K562 (cell line): ENCODE measurements at regions not wholly inside any gene's neighbourhood (a gene's known extent, or its start where the extent isn't known, plus 50 kb on each side); places are given as distances from the start of the nearest gene placed in this dataset.

Experiments
- ARID1B ChIP-seq: fragments of 450-650 bp; IDR thresholded peaks from 2 replicates; pipeline ENCODE4 v1.6.1; 2016; ENCODE audit warnings: antibody characterized with exemption, mild to moderate bottlenecking, inconsistent platforms
- ARID3A ChIP-seq: IDR thresholded peaks from 2 replicates; pipeline ENCODE4 v1.6.1; 2012; ENCODE audit warnings: low read depth, low read length, improper control_type of control experiment, borderline replicate concordance
- BRF2 ChIP-seq: IDR thresholded peaks from 3 replicates; pipeline ENCODE4 v1.6.1; 2011; ENCODE audit warnings: borderline replicate concordance, mild to moderate bottlenecking; ENCODE audit not compliant: insufficient read length, insufficient read depth
- CC2D1A ChIP-seq: fragments of 450-650 bp; IDR thresholded peaks from 2 replicates; pipeline ENCODE4 v1.6.1; 2017; ENCODE audit warnings: mild to moderate bottlenecking
- ERF ChIP-seq: fragments of 450-650 bp; formaldehyde crosslinking; IDR thresholded peaks from 2 replicates; pipeline ENCODE4 v1.4.0; 2020; ENCODE audit warnings: mild to moderate bottlenecking, mixed read lengths
- GTF2F1 ChIP-seq: IDR thresholded peaks from 2 replicates; pipeline ENCODE4 v1.6.1; 2011; ENCODE audit warnings: low read depth, low read length, improper control_type of control experiment
- MEF2D ChIP-seq: conservative IDR thresholded peaks from 2 replicates; pipeline ENCODE4 v1.6.1; 2016; ENCODE audit warnings: low read depth, missing genetic modification characterization, missing compliant biosample characterization
- MEIS2 ChIP-seq: fragments of 450-650 bp; IDR thresholded peaks from 2 replicates; pipeline ENCODE4 v1.6.1; 2014; ENCODE audit warnings: mild to moderate bottlenecking; ENCODE audit not compliant: partially characterized antibody
- PBX2 ChIP-seq, 2 experiments: IDR thresholded peaks in 1 of 2; conservative IDR thresholded peaks in 1 of 2; 2 replicates each; pipeline ENCODE4 v1.6.1; 2016; ENCODE audit warnings: low read depth in 2 of 2, mild to moderate bottlenecking in 1 of 2, missing compliant biosample characterization in 1 of 2, missing genetic modification characterization in 1 of 2, moderate library complexity in 1 of 2
- POU5F1 ChIP-seq: fragments of 150-350 bp; IDR thresholded peaks from 2 replicates; pipeline ENCODE4 v1.6.1; 2014; ENCODE audit warnings: borderline replicate concordance, low read length, low read depth, mild to moderate bottlenecking; ENCODE audit not compliant: partially characterized antibody
- SAP30 ChIP-seq: fragments of 200-600 bp; sonication (generic); IDR thresholded peaks from 2 replicates; pipeline ENCODE4 v1.6.1; 2012; ENCODE audit warnings: borderline replicate concordance, low read depth, mild to moderate bottlenecking, moderate library complexity, low read length, control low read depth, inconsistent platforms; ENCODE audit not compliant: insufficient read depth, poor library complexity, severe bottlenecking
- SMAD2 ChIP-seq: fragments of 150-350 bp; IDR thresholded peaks from 2 replicates; pipeline ENCODE4 v1.6.1; 2014; ENCODE audit warnings: low read depth, mild to moderate bottlenecking, low read length
- SP1 ChIP-seq: sonication (generic); formaldehyde crosslinking; IDR thresholded peaks from 2 replicates; pipeline ENCODE4 v1.8.1; 2022; ENCODE audit warnings: mild to moderate bottlenecking, missing genetic modification reagents
- TEAD4 ChIP-seq, 2 experiments: sonication (generic) in 1 of 2; formaldehyde crosslinking in 1 of 2; IDR thresholded peaks; 2 replicates each; pipeline versions ENCODE4 v1.6.1 to v1.8.0; 2012 to 2022; ENCODE audit warnings: borderline replicate concordance in 1 of 2, inconsistent platforms in 1 of 2, low read length in 1 of 2, mild to moderate bottlenecking in 1 of 2, missing genetic modification reagents in 1 of 2
- ZNF165 ChIP-seq: fragments of 250-450 bp; sonication (Bioruptor Pico); IDR thresholded peaks from 2 replicates; pipeline ENCODE4 v1.4.0; 2020; ENCODE audit warnings: borderline replicate concordance
- ZNF444 ChIP-seq: fragments of 250-450 bp; sonication (Bioruptor Pico); IDR thresholded peaks from 2 replicates; pipeline ENCODE4 v1.4.0; 2020; ENCODE audit warnings: mild to moderate bottlenecking, moderate library complexity
- ZNF592 ChIP-seq: fragments of 450-650 bp; IDR thresholded peaks from 2 replicates; pipeline ENCODE4 v1.6.1; 2017; ENCODE audit warnings: antibody characterized with exemption, mild to moderate bottlenecking

- TF ChIP-seq ARID3A = no peak
- no peak for TF ChIP-seq SMAD2
- peak; percentile 16; the same call in 1 of the 2 replicates for TF ChIP-seq CC2D1A
- no peak for TF ChIP-seq GTF2F1
- peak; percentile 99 for TF ChIP-seq MEF2D (tag)
- no peak for TF ChIP-seq ERF (CRISPR knock-in tag)
- TF ChIP-seq POU5F1 = no peak
- TF ChIP-seq BRF2 = no peak
- no peak for TF ChIP-seq MEIS2
- no peak for TF ChIP-seq PBX2 (CRISPR knock-in tag; IDR thresholded peaks at IDR 0.05; ENCODE audit: low read depth)
- TF ChIP-seq PBX2 (tag; conservative IDR thresholded peaks at IDR 0.05; ENCODE audit: low read depth) = no peak
- TF ChIP-seq ARID1B = peak; percentile 35
- TF ChIP-seq TEAD4 (IDR thresholded peaks at IDR 0.05; ENCODE audit: low read length) = 0 out of 2 replicates have a peak, but pooled peaks have one; percentile 33
- TF ChIP-seq TEAD4 (CRISPR knock-in tag; IDR thresholded peaks at IDR 0.05; ENCODE audit: borderline replicate concordance) = no peak
- no peak for TF ChIP-seq ZNF165 (CRISPR knock-in tag)
- TF ChIP-seq ZNF592 = peak; percentile 72
- TF ChIP-seq ZNF444 = no peak
- TF ChIP-seq SAP30 = no peak
- TF ChIP-seq SP1 (CRISPR knock-in tag) = no peak
These were observed 77.6 kb upstream of the STXBP5 start (continued) for GRCh38 chr6:147126618-147127022.
